Prostate gland (tissue), 2 donors: ENCODE measurements at regions not wholly inside any gene's neighbourhood (a gene's known extent, or its start where the extent isn't known, plus 50 kb on each side); places are given as distances from the start of the nearest gene placed in this dataset.

Experiments
- DNase-seq: peaks from one replicate; pipeline ENCODE4 v3.0.0-alpha.2; 2019; ENCODE audit warnings: low spot score
- H3K27ac ChIP-seq, 2 donors: fragments of 200-600 bp; sonication (generic); 2 replicates each; pipeline ENCODE4 v1.5.1; 2017 to 2019
- H3K27me3 ChIP-seq: fragments of 200-600 bp; sonication (generic); replicated peaks from 2 replicates; pipeline ENCODE4 v1.5.1; 2019; ENCODE audit not compliant: insufficient read depth
- H3K36me3 ChIP-seq, 2 donors: fragments of 200-600 bp; sonication (generic); 1 replicate in 1 of 2; 2 replicates in 1 of 2; pipeline versions ENCODE4 v1.5.1 to v1.8.1; 2017 to 2019
- H3K4me1 ChIP-seq: fragments of 200-600 bp; sonication (generic); replicated peaks from 2 replicates; pipeline ENCODE4 v1.5.1; 2019
- H3K4me3 ChIP-seq, 2 donors: fragments of 200-600 bp; sonication (generic); 2 replicates each; pipeline ENCODE4 v1.5.1; 2017 to 2019
- H3K9me3 ChIP-seq: fragments of 200-600 bp; sonication (generic); 2 replicates; pipeline ENCODE4 v1.5.1; 2017
- CTCF ChIP-seq, 4 experiments: fragments of 200-600 bp in 2 of 4; fragments of 450-650 bp in 2 of 4; sonication (generic) in 2 of 4; IDR thresholded peaks; 1 replicate in 3 of 4; 2 replicates in 1 of 4; pipeline ENCODE4 v1.5.1; 2016 to 2019; ENCODE audit warnings: antibody characterized with exemption in 4 of 4, mild to moderate bottlenecking in 2 of 4, moderate library complexity in 2 of 4
- POLR2A ChIP-seq: fragments of 450-650 bp; IDR thresholded peaks from one replicate; pipeline ENCODE4 v1.6.1; 2016; ENCODE audit warnings: antibody characterized with exemption, mild to moderate bottlenecking
- POLR2AphosphoS5 ChIP-seq: sonication (generic); formaldehyde crosslinking; IDR thresholded peaks from one replicate; pipeline ENCODE4 v1.6.1; 2017; ENCODE audit warnings: antibody characterized with exemption
- WGBS: methylation state at CpG from one replicate; pipeline ENCODE4 v1.1.5; 2018; 5-methylcytosine and 5-hydroxymethylcytosine counted together
- intact Hi-C: fragments of 100-400 bp; cut with DNase I; formaldehyde crosslinking; loops from one replicate; pipeline ENCODE4 v1.14.2; 2022

- Histone ChIP-seq H3K36me3 (no peaks in the 10 kb centered on the region), H3K4me3 (no peak overlapping the region), H3K27ac (no peak overlapping the region), H3K9me3 (no peaks in the 10 kb centered on the region), H3K27me3 (no peaks in the 10 kb centered on the region), H3K4me1 (no peaks in the 10 kb centered on the region)
- DNase-seq = no peak
- WGBS = 88% methylated on average over 9 of the region's 9 CpGs
- no peak for TF ChIP-seq POLR2A
- no peak for TF ChIP-seq POLR2AphosphoS5
- TF ChIP-seq CTCF (IDR thresholded peaks at IDR 0.05) = no peak
- intact Hi-C loops = no loop called here
These were observed 292.0 kb upstream of the KLF6 start for GRCh38 chr10:4076983-4077382.

GRCh38 chr10:4075443-4075842, 290.4 kb upstream of the KLF6 start:
- no peak for TF ChIP-seq POLR2A
- Histone ChIP-seq H3K9me3 (no peaks in the 10 kb centered on the region), H3K27me3 (no peaks in the 10 kb centered on the region), H3K27ac (no peak overlapping the region), H3K36me3 (no peaks in the 10 kb centered on the region), H3K4me1 (no peaks in the 10 kb centered on the region), H3K4me3 (no peak overlapping the region)
- 95% methylated on average over 7 of the region's 7 CpGs for WGBS
- intact Hi-C loops = no loop called here
- DNase-seq = no peak

- TF ChIP-seq POLR2A (no peak), CTCF (IDR thresholded peaks at IDR 0.05) (no peak), POLR2AphosphoS5 (no peak)
- no peaks in the 10 kb centered on the region for H3K9me3 ChIP-seq
- H3K27me3 ChIP-seq = no peaks in the 10 kb centered on the region
- DNase-seq = no peak
- intact Hi-C loops = no loop called here
- 92% methylated on average over 10 of the region's 10 CpGs for WGBS
- H3K4me1 ChIP-seq = no peaks in the 10 kb centered on the region
- H3K27ac ChIP-seq = no peak overlapping the region
- H3K36me3 ChIP-seq = no peaks in the 10 kb centered on the region
- no peak overlapping the region for H3K4me3 ChIP-seq
These were observed 289.8 kb upstream of the KLF6 start for GRCh38 chr10:4074545-4075407.

- Histone ChIP-seq H3K27me3 (no peaks in the 10 kb centered on the region), H3K4me1 (no peaks in the 10 kb centered on the region), H3K9me3 (no peaks in the 10 kb centered on the region), H3K36me3 (no peaks in the 10 kb centered on the region), H3K4me3 (no peak overlapping the region), H3K27ac (no peak overlapping the region)
- 88% methylated on average over 1 of the region's 1 CpG for WGBS
- no peak for DNase-seq
- TF ChIP-seq CTCF (IDR thresholded peaks at IDR 0.05) = no peak
- intact Hi-C loops = no loop called here
These were observed 288.9 kb upstream of the KLF6 start for GRCh38 chr10:4073912-4074311.

- intact Hi-C loops = no loop called here
- Histone ChIP-seq H3K4me1 (no peaks in the 10 kb centered on the region), H3K9me3 (no peaks in the 10 kb centered on the region), H3K4me3 (no peak overlapping the region), H3K27me3 (no peaks in the 10 kb centered on the region), H3K27ac (no peak overlapping the region), H3K36me3 (no peaks in the 10 kb centered on the region)
- WGBS = 90% methylated on average over 11 of the region's 11 CpGs
- no peak for DNase-seq
- TF ChIP-seq CTCF (IDR thresholded peaks at IDR 0.05) = no peak
- TF ChIP-seq POLR2AphosphoS5 = no peak
These were observed 286.1 kb upstream of the KLF6 start for GRCh38 chr10:4070921-4071660.
